GM21619 (cell line): ENCODE measurements at regions not wholly inside any gene's neighbourhood (a gene's known extent, or its start where the extent isn't known, plus 50 kb on each side); places are given as distances from the start of the nearest gene placed in this dataset.

Experiments
- ATAC-seq: cut with Tn5 transposase; IDR thresholded peaks from one replicate; pipeline ENCODE4 v1.9.1; 2021; ENCODE audit not compliant: unreplicated experiment

GRCh38 chr1:5640845-5641244, 351.4 kb downstream of the NPHP4 start:
- no peak for ATAC-seq

- no peak for ATAC-seq
Observed at GRCh38 chr1:5639106-5639722, 353.0 kb downstream of the NPHP4 start.

GRCh38 chr1:5638582-5638981, 353.6 kb downstream of the NPHP4 start:
- ATAC-seq = no peak

- no peak for ATAC-seq
Observed at GRCh38 chr1:5637171-5637570, 355.1 kb downstream of the NPHP4 start.

- no peak for ATAC-seq
Observed at GRCh38 chr1:5634893-5635292, 357.3 kb downstream of the NPHP4 start.

GRCh38 chr1:5632814-5633213, 359.4 kb downstream of the NPHP4 start:
- ATAC-seq = no peak

GRCh38 chr1:5632224-5632623, 360.0 kb downstream of the NPHP4 start:
- ATAC-seq = no peak

- no peak for ATAC-seq
Observed at GRCh38 chr1:5628416-5628815, 363.8 kb downstream of the NPHP4 start.

GRCh38 chr1:5623399-5623798, 368.8 kb downstream of the NPHP4 start:
- no peak for ATAC-seq

GRCh38 chr1:5622412-5622811, 369.8 kb downstream of the NPHP4 start:
- no peak for ATAC-seq

GRCh38 chr1:5621692-5622091, 370.5 kb downstream of the NPHP4 start:
- no peak for ATAC-seq

- no peak for ATAC-seq
Observed at GRCh38 chr1:5620997-5621396, 371.2 kb downstream of the NPHP4 start.

- no peak for ATAC-seq
Observed at GRCh38 chr1:5620418-5620817, 371.8 kb downstream of the NPHP4 start.

GRCh38 chr1:5619469-5619868, 372.8 kb downstream of the NPHP4 start:
- no peak for ATAC-seq

- no peak for ATAC-seq
Observed at GRCh38 chr1:5617546-5617945, 374.7 kb downstream of the NPHP4 start.

GRCh38 chr1:5617179-5617520, 375.1 kb downstream of the NPHP4 start:
- ATAC-seq = no peak

- no peak for ATAC-seq
Observed at GRCh38 chr1:5616366-5617178, 375.7 kb downstream of the NPHP4 start.

- ATAC-seq = no peak
Observed at GRCh38 chr1:5615076-5615475, 377.1 kb downstream of the NPHP4 start.

- no peak for ATAC-seq
Observed at GRCh38 chr1:5613900-5614299, 378.3 kb downstream of the NPHP4 start.

GRCh38 chr1:5611851-5612250, 380.4 kb downstream of the NPHP4 start:
- ATAC-seq = no peak

GRCh38 chr1:5611431-5611830, 380.8 kb downstream of the NPHP4 start:
- no peak for ATAC-seq

GRCh38 chr1:5610432-5610831, 381.8 kb downstream of the NPHP4 start:
- ATAC-seq = no peak
